ENCODE measurements at regions not wholly inside any gene's neighbourhood (a gene's known extent, or its start where the extent isn't known, plus 50 kb on each side); places are given as distances from the start of the nearest gene placed in this dataset.

DNA sequence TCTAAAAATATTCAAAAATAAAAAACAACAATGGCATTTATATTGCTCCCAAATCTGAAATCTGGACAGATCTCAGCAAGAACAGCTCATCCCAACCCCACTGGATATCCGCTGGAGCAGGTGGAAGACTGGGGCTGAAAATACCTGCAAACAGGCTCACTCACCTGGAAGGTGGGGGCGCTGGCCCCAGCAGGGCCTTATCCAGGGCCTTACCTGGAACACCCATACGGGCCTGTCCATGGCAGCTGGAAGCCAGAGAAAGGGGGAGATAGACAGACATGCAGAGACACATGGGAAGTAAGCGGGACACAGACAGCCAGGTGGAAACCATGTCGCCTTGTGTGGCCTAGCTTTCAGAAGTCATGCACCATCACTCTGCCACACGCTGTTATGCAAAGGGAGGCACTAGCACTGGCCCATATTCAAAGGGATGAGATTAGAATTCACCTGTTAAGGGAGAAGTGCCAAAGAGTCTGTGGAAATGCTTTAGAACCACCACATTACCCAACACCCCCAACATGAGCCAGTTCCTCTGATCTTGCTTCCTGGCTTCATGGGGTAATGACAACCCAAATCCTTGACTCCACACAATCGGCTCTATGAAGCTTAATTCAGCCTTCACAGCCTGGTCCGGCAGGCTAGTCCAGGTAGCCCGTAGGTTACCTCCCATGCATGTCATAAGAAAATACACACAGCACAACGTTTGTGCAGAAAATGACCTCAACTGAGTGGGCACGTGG, 99.0 kb upstream of the CDYL start:
- no peak for DNase-seq (ENCODE audit: low spot score)
- in situ Hi-C loops (cut with MboI; ENCODE audit: low sequenced_read_pairs, unreplicated experiment): no loop called here
- TF ChIP-seq, protein P1, sequence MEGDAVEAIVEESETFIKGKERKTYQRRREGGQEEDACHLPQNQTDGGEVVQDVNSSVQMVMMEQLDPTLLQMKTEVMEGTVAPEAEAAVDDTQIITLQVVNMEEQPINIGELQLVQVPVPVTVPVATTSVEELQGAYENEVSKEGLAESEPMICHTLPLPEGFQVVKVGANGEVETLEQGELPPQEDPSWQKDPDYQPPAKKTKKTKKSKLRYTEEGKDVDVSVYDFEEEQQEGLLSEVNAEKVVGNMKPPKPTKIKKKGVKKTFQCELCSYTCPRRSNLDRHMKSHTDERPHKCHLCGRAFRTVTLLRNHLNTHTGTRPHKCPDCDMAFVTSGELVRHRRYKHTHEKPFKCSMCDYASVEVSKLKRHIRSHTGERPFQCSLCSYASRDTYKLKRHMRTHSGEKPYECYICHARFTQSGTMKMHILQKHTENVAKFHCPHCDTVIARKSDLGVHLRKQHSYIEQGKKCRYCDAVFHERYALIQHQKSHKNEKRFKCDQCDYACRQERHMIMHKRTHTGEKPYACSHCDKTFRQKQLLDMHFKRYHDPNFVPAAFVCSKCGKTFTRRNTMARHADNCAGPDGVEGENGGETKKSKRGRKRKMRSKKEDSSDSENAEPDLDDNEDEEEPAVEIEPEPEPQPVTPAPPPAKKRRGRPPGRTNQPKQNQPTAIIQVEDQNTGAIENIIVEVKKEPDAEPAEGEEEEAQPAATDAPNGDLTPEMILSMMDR (IDR thresholded peaks at IDR 0.05; ENCODE audit: borderline replicate concordance, control extremely low read depth, extremely low read depth, insufficient read depth, missing control alignments): no peak

DNA sequence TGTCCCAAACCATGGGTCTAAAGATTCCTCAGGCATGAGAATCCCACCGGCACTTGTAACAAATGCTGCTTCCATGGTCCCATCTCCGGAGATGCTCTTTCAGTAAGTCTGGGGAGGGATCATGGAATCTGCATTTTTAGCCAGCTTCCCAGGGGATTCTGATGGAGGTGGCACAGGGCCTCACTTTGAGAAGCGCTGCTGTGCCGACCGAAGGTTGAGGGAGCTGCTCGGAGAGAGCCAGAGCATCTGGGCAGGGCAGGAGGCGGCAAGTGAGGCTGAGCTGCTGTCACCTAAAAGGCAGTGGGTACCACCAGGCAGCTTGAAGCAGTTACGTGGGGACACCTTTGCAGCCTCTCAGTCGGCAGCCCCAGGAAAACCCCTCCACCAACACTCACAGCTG, 100.2 kb upstream of the CDYL start:
- in situ Hi-C loops (cut with MboI; ENCODE audit: low sequenced_read_pairs, unreplicated experiment): no loop called here
- TF ChIP-seq, protein P1 (IDR thresholded peaks at IDR 0.05; ENCODE audit: borderline replicate concordance, control extremely low read depth, extremely low read depth, insufficient read depth, missing control alignments): no peak
- DNase-seq (ENCODE audit: low spot score): no peak

DNA sequence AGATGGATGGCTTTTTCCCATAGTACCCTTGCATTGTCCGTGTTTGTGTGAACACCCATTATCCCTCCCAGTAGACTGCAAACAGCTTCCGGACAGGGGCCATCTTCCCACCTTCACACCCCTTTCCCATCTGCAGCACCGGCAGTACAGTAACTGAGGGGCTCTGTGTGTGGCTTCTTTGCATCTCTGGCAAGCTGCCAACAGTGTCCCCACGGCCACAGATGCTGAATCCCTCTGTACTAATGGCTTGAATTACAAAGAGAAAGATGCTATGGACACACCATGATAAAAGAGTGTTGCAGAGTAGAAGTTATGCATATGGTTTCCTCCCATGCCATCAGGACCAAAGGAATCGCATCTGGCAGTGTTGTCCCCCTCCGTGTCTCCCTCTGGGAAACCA, 101.1 kb upstream of the CDYL start:
- no peak for DNase-seq (ENCODE audit: low spot score)

DNA sequence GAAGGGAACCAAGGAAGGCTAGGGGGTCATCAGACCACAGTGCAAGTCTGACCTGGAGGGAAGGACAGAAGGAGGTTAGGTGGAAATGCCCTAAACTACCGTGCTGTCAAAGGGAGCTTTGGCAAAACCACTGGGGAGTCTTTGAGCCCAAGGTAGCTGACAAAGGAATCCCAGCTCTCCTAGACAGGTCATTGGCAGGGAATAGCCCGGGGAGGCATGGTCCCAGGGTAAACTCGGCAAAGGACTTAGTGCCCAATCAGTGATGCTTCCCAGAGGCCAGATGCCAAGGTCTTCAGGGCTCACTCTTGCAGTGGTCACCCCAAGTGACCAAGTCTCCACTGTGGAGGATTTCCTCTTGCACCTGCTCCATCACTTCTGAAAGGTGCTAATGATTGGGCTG, 102.3 kb upstream of the CDYL start:
- in situ Hi-C loops (cut with MboI; ENCODE audit: low sequenced_read_pairs, unreplicated experiment): no loop called here
- TF ChIP-seq, protein P1 (IDR thresholded peaks at IDR 0.05; ENCODE audit: borderline replicate concordance, control extremely low read depth, extremely low read depth, insufficient read depth, missing control alignments): no peak
- DNase-seq (ENCODE audit: low spot score): no peak

More for the DNA sequence above, 101.1 kb upstream of the CDYL start:
- in situ Hi-C loops (cut with MboI; ENCODE audit: low sequenced_read_pairs, unreplicated experiment): no loop called here
- TF ChIP-seq, protein P1 (IDR thresholded peaks at IDR 0.05; ENCODE audit: borderline replicate concordance, control extremely low read depth, extremely low read depth, insufficient read depth, missing control alignments): no peak

DNA sequence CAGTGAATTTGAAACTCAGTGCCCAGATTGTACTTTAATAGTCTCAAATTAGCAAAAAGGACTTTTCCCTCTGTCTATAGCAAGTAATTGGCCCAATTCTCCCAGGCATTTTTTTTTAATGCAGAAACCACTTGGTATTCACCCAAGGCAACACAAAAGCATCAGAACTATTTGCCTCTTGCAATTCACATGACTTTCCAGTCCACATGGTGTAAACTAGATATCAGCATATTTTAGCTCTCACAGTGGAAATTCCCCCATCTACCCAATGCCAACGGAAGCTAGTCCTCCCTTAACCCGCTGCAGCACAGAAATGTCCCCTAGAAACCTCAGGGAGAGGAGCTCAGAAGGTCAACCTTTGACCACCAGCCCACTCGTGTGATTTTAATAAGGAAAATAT, 103.4 kb upstream of the CDYL start:
- no peak for DNase-seq (ENCODE audit: low spot score)
- in situ Hi-C loops (cut with MboI; ENCODE audit: low sequenced_read_pairs, unreplicated experiment): no loop called here
- TF ChIP-seq, protein P1 (IDR thresholded peaks at IDR 0.05; ENCODE audit: borderline replicate concordance, control extremely low read depth, extremely low read depth, insufficient read depth, missing control alignments): no peak

DNA sequence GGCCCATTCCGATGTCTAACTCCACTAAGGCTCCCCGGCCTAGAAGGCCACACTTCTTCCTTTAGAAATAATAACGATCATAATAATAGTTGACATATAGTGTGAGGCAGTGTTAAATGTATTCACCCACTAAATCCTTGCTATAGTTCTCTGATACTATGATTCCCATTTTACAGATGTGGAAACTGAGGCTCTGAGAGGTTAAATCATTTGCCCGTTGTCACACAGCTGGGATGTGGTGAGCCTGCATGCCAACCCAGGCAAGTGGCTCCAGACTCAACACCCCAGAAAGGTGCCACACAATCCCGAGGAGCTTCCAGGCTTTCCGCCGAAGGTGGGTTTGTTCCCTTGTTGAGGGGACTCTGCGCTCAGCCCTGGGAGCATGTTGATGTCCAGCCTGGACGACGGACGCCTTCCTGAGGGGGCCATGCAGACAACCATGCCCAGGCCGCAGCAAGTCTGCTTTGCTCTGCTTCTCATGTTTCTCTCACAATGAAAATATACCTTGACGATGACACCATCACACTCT, 104.6 kb upstream of the CDYL start:
- in situ Hi-C loops (cut with MboI; ENCODE audit: low sequenced_read_pairs, unreplicated experiment): no loop called here
- TF ChIP-seq, protein P1 (IDR thresholded peaks at IDR 0.05; ENCODE audit: borderline replicate concordance, control extremely low read depth, extremely low read depth, insufficient read depth, missing control alignments): no peak
- DNase-seq (ENCODE audit: low spot score): no peak
